HEK293 (cell line): ENCODE measurements at regions not wholly inside any gene's neighbourhood (a gene's known extent, or its start where the extent isn't known, plus 50 kb on each side); places are given as distances from the start of the nearest gene placed in this dataset.
A peak's percentile ranks its signal among the peaks of the same experiment; 100 is the strongest.

Source experiments
- CTCF ChIA-PET: fragments of 350-600 bp; formaldehyde crosslinking; extraction: SDS; loops from one replicate; lab custom pipeline; 2021; ENCODE audit warnings: antibody characterized with exemption; lab: Yijun Ruan, JAX
- POLR2A ChIA-PET: fragments of 300-600 bp; formaldehyde crosslinking; extraction: SDS; loops from one replicate; lab custom pipeline; 2020; ENCODE audit warnings: antibody characterized with exemption, inconsistent platforms; lab: Yijun Ruan, JAX
- H3K27ac ChIP-seq: fragments of 200-500 bp; sonication (Bioruptor generic); 2 replicates; pipeline ENCODE4 v1.5.1; 2014; ENCODE audit warnings: low read depth, low read length, control low read depth, inconsistent platforms; ENCODE audit errors: extremely low read depth
- H3K36me3 ChIP-seq, 2 experiments: fragments of 200-500 bp in 1 of 2; sonication (Bioruptor generic) in 1 of 2; 1 replicate in 1 of 2; 2 replicates in 1 of 2; pipeline ENCODE4 v1.5.1; 2014 to 2017; ENCODE audit warnings: inconsistent platforms in 2 of 2, low read length in 2 of 2; ENCODE audit not compliant: control insufficient read depth in 2 of 2, insufficient read depth in 1 of 2
- H3K4me1 ChIP-seq: fragments of 200-500 bp; sonication (Bioruptor generic); 2 replicates; pipeline ENCODE4 v1.5.1; 2014; ENCODE audit warnings: mild to moderate bottlenecking, low read length, inconsistent platforms; ENCODE audit not compliant: control insufficient read depth, insufficient read depth
- H3K4me3 ChIP-seq: 2 replicates; pipeline ENCODE4 v1.5.1; 2011; ENCODE audit warnings: low read depth, mild to moderate bottlenecking, control low read depth, low read length, moderate library complexity
- H3K9me3 ChIP-seq: fragments of 200-500 bp; sonication (Bioruptor generic); 2 replicates; pipeline ENCODE4 v1.5.1; 2014; ENCODE audit warnings: low read depth, low read length, inconsistent platforms; ENCODE audit not compliant: control insufficient read depth, insufficient read depth
- HOXA7 ChIP-seq: sonication (generic); formaldehyde crosslinking; IDR thresholded peaks from 2 replicates; pipeline ENCODE4 v1.8.1; 2022; ENCODE audit warnings: missing genetic modification reagents, borderline replicate concordance
- KLF1 ChIP-seq: fragments of 450-650 bp; formaldehyde crosslinking; IDR thresholded peaks from 2 replicates; pipeline ENCODE4 v1.5.1; 2016; ENCODE audit warnings: missing biosample characterization, missing genetic modification characterization
- MEIS1 ChIP-seq: sonication (generic); formaldehyde crosslinking; IDR thresholded peaks from 2 replicates; pipeline ENCODE4 v1.8.1; 2022; ENCODE audit warnings: missing genetic modification reagents, mild to moderate bottlenecking, borderline replicate concordance
- MZF1 ChIP-seq: fragments of 450-650 bp; formaldehyde crosslinking; IDR thresholded peaks from 2 replicates; pipeline ENCODE4 v1.5.1; 2017; ENCODE audit warnings: missing biosample characterization, missing genetic modification characterization, borderline replicate concordance
- PRDM1 ChIP-seq: fragments of 450-650 bp; formaldehyde crosslinking; IDR thresholded peaks from 2 replicates; pipeline ENCODE4; 2016; ENCODE audit warnings: missing biosample characterization, missing genetic modification characterization
- YY1 ChIP-seq: fragments of 450-650 bp; formaldehyde crosslinking; IDR thresholded peaks from 2 replicates; pipeline ENCODE4 v1.5.1; 2018; ENCODE audit warnings: missing biosample characterization, missing genetic modification characterization
- ZBTB17 ChIP-seq: fragments of 450-650 bp; formaldehyde crosslinking; IDR thresholded peaks from 2 replicates; pipeline ENCODE4 v1.5.1; 2016; ENCODE audit warnings: missing biosample characterization, missing genetic modification characterization
- ZEB2 ChIP-seq: fragments of 450-650 bp; formaldehyde crosslinking; IDR thresholded peaks from 2 replicates; pipeline ENCODE4 v1.5.1; 2016; ENCODE audit warnings: missing biosample characterization, missing genetic modification characterization
- ZFHX2 ChIP-seq: fragments of 450-650 bp; formaldehyde crosslinking; conservative IDR thresholded peaks from 2 replicates; pipeline ENCODE4 v1.5.1; 2016; ENCODE audit warnings: missing biosample characterization, missing genetic modification characterization
- ZNF302 ChIP-seq: fragments of 450-650 bp; formaldehyde crosslinking; IDR thresholded peaks from 2 replicates; pipeline ENCODE4 v1.5.1; 2016; ENCODE audit warnings: missing biosample characterization, missing genetic modification characterization, low read depth
- ZNF354C ChIP-seq: fragments of 450-650 bp; formaldehyde crosslinking; IDR thresholded peaks from 2 replicates; pipeline ENCODE4 v1.5.1; 2016; ENCODE audit warnings: missing biosample characterization, missing genetic modification characterization, low read depth, borderline replicate concordance
- ZNF366 ChIP-seq: fragments of 450-650 bp; formaldehyde crosslinking; conservative IDR thresholded peaks from 2 replicates; pipeline ENCODE4 v1.5.1; 2016; ENCODE audit warnings: missing biosample characterization, missing genetic modification characterization
- ZNF433 ChIP-seq: fragments of 450-650 bp; formaldehyde crosslinking; IDR thresholded peaks from 2 replicates; pipeline ENCODE4 v1.5.1; 2016; ENCODE audit warnings: missing biosample characterization, missing genetic modification characterization, low read depth
- ZNF510 ChIP-seq: fragments of 450-650 bp; formaldehyde crosslinking; IDR thresholded peaks from 2 replicates; pipeline ENCODE4 v1.5.1; 2018; ENCODE audit warnings: mild to moderate bottlenecking, missing genetic modification characterization, missing biosample characterization; ENCODE audit not compliant: insufficient replicate concordance
- ZNF514 ChIP-seq: fragments of 450-650 bp; formaldehyde crosslinking; IDR thresholded peaks from 2 replicates; pipeline ENCODE4 v1.5.1; 2016; ENCODE audit warnings: missing biosample characterization, missing genetic modification characterization
- ZNF521 ChIP-seq: fragments of 450-650 bp; formaldehyde crosslinking; IDR thresholded peaks from 2 replicates; pipeline ENCODE4 v1.5.1; 2017; ENCODE audit warnings: missing biosample characterization, mild to moderate bottlenecking, missing genetic modification characterization
- ZNF658 ChIP-seq: fragments of 450-650 bp; formaldehyde crosslinking; IDR thresholded peaks from 2 replicates; pipeline ENCODE4; 2016; ENCODE audit warnings: missing biosample characterization, missing genetic modification characterization
- ZNF843 ChIP-seq: fragments of 450-650 bp; formaldehyde crosslinking; IDR thresholded peaks from 2 replicates; pipeline ENCODE4 v1.5.1; 2016; ENCODE audit warnings: missing biosample characterization, missing genetic modification characterization
- TF ChIP-seq, protein P1 (sequence below): fragments of 450-650 bp; formaldehyde crosslinking; IDR thresholded peaks from 2 replicates; pipeline ENCODE4 v1.5.1; 2016; ENCODE audit warnings: missing biosample characterization, missing genetic modification characterization
- TF ChIP-seq, protein P2 (sequence below): fragments of 450-650 bp; formaldehyde crosslinking; IDR thresholded peaks from 2 replicates; pipeline ENCODE4 v1.5.1; 2017; ENCODE audit warnings: missing biosample characterization, missing genetic modification characterization
- TF ChIP-seq, protein P3 (sequence below): sonication (generic); formaldehyde crosslinking; IDR thresholded peaks from 2 replicates; pipeline ENCODE4 v1.8.1; 2022; ENCODE audit warnings: mild to moderate bottlenecking, moderate library complexity, missing genetic modification reagents
- TF ChIP-seq, protein P4 (sequence below): fragments of 450-650 bp; IDR thresholded peaks from 2 replicates; pipeline ENCODE4 v1.5.1; 2018; ENCODE audit warnings: missing biosample characterization, missing genetic modification characterization
- TF ChIP-seq, protein P5 (sequence below): fragments of 450-650 bp; formaldehyde crosslinking; IDR thresholded peaks from 2 replicates; pipeline ENCODE4 v1.5.1; 2016; ENCODE audit warnings: missing biosample characterization, missing genetic modification characterization

DNA sequence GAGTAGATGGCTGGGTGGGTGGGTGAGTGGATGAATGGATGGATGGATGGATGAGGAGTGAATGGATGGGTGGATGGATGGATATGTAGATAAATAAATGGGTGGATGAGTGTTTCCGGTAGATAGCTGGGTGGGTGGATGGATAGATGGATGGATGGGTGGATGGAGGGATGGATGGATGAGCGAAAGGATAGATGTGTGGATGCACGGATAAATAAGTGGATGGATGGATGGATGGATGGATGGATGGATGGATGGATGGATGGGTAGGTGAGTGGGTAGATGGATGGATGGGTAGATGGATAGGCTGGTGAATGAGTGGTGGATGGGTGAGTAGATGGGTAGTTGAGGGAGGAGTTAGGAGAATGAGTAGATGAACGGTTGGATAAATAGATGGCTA lies 349.3 kb downstream of the MN1 start:
- POLR2A ChIA-PET: no interaction called here
- TF ChIP-seq KLF1: no peak
- TF ChIP-seq ZBTB17 (tag by site-specific recombination): peak; percentile 87
- no peak for TF ChIP-seq PRDM1
- peak; percentile 90 for TF ChIP-seq ZNF366 (tag by site-specific recombination)

DNA sequence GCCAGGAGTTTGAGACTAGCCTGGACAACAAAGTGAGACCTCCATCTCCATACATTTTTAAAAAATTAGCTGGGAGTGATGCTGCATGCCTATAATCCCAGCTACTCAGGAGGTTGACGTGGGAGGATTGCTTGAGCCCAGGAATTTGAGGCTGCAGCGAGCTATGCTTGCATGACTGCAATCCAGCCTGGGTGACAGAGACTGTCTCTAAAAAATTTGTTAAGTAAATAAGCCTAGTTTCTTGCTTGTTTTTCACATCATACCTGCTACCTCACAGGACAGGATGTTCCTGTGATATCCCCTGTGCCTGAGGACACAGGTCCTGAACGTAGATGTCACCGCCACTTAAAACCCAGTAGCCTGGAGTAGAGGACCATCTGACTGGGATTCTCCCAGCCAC lies 348.6 kb downstream of the MN1 start:
- CTCF ChIA-PET: interaction anchor here (0.6 kb wide), 1 partner anchor 71 kb away, joined by 3 read pairs; no protein-coding TSS in a partner anchor
- H3K27ac ChIP-seq: no peak overlapping the region
- H3K4me3 ChIP-seq: no peak overlapping the region
- no peaks in the 10 kb centered on the region for H3K9me3 ChIP-seq
- POLR2A ChIA-PET: no interaction called here
- TF ChIP-seq, protein P1, sequence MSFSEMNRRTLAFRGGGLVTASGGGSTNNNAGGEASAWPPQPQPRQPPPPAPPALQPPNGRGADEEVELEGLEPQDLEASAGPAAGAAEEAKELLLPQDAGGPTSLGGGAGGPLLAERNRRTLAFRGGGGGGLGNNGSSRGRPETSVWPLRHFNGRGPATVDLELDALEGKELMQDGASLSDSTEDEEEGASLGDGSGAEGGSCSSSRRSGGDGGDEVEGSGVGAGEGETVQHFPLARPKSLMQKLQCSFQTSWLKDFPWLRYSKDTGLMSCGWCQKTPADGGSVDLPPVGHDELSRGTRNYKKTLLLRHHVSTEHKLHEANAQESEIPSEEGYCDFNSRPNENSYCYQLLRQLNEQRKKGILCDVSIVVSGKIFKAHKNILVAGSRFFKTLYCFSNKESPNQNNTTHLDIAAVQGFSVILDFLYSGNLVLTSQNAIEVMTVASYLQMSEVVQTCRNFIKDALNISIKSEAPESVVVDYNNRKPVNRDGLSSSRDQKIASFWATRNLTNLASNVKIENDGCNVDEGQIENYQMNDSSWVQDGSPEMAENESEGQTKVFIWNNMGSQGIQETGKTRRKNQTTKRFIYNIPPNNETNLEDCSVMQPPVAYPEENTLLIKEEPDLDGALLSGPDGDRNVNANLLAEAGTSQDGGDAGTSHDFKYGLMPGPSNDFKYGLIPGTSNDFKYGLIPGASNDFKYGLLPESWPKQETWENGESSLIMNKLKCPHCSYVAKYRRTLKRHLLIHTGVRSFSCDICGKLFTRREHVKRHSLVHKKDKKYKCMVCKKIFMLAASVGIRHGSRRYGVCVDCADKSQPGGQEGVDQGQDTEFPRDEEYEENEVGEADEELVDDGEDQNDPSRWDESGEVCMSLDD (tag by site-specific recombination): no peak
- no peak for TF ChIP-seq MZF1 (tag by site-specific recombination)
- no peak for TF ChIP-seq ZNF354C (tag by site-specific recombination)
- TF ChIP-seq, protein P2, sequence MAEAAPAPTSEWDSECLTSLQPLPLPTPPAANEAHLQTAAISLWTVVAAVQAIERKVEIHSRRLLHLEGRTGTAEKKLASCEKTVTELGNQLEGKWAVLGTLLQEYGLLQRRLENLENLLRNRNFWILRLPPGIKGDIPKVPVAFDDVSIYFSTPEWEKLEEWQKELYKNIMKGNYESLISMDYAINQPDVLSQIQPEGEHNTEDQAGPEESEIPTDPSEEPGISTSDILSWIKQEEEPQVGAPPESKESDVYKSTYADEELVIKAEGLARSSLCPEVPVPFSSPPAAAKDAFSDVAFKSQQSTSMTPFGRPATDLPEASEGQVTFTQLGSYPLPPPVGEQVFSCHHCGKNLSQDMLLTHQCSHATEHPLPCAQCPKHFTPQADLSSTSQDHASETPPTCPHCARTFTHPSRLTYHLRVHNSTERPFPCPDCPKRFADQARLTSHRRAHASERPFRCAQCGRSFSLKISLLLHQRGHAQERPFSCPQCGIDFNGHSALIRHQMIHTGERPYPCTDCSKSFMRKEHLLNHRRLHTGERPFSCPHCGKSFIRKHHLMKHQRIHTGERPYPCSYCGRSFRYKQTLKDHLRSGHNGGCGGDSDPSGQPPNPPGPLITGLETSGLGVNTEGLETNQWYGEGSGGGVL (tag by site-specific recombination): no peak
- TF ChIP-seq ZNF521 (tag by site-specific recombination): no peak
- no peak for TF ChIP-seq HOXA7 (CRISPR knock-in tag)
- no peak for TF ChIP-seq YY1 (tag by site-specific recombination)
- no peak for TF ChIP-seq ZNF510 (tag by site-specific recombination)
- TF ChIP-seq, protein P3, sequence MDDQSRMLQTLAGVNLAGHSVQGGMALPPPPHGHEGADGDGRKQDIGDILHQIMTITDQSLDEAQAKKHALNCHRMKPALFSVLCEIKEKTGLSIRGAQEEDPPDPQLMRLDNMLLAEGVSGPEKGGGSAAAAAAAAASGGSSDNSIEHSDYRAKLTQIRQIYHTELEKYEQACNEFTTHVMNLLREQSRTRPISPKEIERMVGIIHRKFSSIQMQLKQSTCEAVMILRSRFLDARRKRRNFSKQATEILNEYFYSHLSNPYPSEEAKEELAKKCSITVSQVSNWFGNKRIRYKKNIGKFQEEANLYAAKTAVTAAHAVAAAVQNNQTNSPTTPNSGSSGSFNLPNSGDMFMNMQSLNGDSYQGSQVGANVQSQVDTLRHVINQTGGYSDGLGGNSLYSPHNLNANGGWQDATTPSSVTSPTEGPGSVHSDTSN (CRISPR knock-in tag): no peak
- TF ChIP-seq ZNF658 (tag by site-specific recombination): no peak
- no peak for TF ChIP-seq ZNF302 (tag by site-specific recombination)
- no peak for TF ChIP-seq ZEB2 (tag by site-specific recombination)
- TF ChIP-seq, protein P4, sequence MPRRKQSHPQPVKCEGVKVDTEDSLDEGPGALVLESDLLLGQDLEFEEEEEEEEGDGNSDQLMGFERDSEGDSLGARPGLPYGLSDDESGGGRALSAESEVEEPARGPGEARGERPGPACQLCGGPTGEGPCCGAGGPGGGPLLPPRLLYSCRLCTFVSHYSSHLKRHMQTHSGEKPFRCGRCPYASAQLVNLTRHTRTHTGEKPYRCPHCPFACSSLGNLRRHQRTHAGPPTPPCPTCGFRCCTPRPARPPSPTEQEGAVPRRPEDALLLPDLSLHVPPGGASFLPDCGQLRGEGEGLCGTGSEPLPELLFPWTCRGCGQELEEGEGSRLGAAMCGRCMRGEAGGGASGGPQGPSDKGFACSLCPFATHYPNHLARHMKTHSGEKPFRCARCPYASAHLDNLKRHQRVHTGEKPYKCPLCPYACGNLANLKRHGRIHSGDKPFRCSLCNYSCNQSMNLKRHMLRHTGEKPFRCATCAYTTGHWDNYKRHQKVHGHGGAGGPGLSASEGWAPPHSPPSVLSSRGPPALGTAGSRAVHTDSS (tag by site-specific recombination): no peak
- TF ChIP-seq ZNF433 (tag by site-specific recombination): no peak
- no peak for TF ChIP-seq ZNF514 (tag by site-specific recombination)
- TF ChIP-seq MEIS1 (CRISPR knock-in tag): no peak
- TF ChIP-seq ZNF843 (tag by site-specific recombination): no peak
- TF ChIP-seq, protein P5, sequence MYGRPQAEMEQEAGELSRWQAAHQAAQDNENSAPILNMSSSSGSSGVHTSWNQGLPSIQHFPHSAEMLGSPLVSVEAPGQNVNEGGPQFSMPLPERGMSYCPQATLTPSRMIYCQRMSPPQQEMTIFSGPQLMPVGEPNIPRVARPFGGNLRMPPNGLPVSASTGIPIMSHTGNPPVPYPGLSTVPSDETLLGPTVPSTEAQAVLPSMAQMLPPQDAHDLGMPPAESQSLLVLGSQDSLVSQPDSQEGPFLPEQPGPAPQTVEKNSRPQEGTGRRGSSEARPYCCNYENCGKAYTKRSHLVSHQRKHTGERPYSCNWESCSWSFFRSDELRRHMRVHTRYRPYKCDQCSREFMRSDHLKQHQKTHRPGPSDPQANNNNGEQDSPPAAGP: no peak
- TF ChIP-seq ZFHX2 (tag by site-specific recombination): no peak
- H3K36me3 ChIP-seq: no peaks in the 10 kb centered on the region
- H3K4me1 ChIP-seq: no peaks in the 10 kb centered on the region

More for the DNA sequence above, 349.3 kb downstream of the MN1 start:
- H3K9me3 ChIP-seq: no peaks in the 10 kb centered on the region
- H3K36me3 ChIP-seq: no peaks in the 10 kb centered on the region
- CTCF ChIA-PET: no interaction called here
- H3K4me3 ChIP-seq: no peak overlapping the region
- H3K4me1 ChIP-seq: no peaks in the 10 kb centered on the region
- no peak overlapping the region for H3K27ac ChIP-seq
